ENCODE measurements at regions not wholly inside any gene's neighbourhood (a gene's known extent, or its start where the extent isn't known, plus 50 kb on each side); places are given as distances from the start of the nearest gene placed in this dataset.

DNA sequence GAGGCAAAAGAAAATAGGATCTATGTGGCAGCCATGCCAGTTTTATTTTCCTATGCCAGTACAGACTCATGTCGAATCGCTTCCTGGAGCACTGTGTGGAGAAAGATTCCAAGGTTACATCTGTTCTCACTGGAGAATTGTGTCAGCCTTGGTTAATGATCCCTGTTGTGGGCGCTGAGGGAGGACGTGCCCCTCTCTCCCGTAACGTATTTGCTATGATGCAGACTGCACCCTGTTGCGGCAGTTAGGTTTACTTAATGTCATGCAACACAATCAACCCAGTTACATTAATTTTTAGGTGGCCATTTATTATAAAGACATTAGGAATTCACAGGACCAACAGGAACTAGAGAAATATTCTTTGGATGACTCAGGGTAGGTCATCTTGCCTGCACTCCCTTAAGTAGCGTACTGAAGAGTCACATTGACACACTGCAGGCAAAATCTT, 892.9 kb downstream of the EFNB2 start:
- H3K4me1 ChIP-seq: no peaks in the 10 kb centered on the region
- H3K27ac ChIP-seq: no peak overlapping the region
- no peaks in the 10 kb centered on the region for H3K36me3 ChIP-seq
- 91 to 100% methylated on average over 1 to 4 of the region's 8 CpGs for WGBS, 2 donors (ENCODE audit: low coverage in 1 of 2)
- no peaks in the 10 kb centered on the region for H3K27me3 ChIP-seq
- H3K4me3 ChIP-seq: no peak overlapping the region
- TF ChIP-seq POLR2A (IDR thresholded peaks at IDR 0.05) (no peak), EP300 (IDR thresholded peaks at IDR 0.05) (no peak), POLR2AphosphoS5 (IDR thresholded peaks at IDR 0.05) (no peak)
- TF ChIP-seq, protein P1, sequence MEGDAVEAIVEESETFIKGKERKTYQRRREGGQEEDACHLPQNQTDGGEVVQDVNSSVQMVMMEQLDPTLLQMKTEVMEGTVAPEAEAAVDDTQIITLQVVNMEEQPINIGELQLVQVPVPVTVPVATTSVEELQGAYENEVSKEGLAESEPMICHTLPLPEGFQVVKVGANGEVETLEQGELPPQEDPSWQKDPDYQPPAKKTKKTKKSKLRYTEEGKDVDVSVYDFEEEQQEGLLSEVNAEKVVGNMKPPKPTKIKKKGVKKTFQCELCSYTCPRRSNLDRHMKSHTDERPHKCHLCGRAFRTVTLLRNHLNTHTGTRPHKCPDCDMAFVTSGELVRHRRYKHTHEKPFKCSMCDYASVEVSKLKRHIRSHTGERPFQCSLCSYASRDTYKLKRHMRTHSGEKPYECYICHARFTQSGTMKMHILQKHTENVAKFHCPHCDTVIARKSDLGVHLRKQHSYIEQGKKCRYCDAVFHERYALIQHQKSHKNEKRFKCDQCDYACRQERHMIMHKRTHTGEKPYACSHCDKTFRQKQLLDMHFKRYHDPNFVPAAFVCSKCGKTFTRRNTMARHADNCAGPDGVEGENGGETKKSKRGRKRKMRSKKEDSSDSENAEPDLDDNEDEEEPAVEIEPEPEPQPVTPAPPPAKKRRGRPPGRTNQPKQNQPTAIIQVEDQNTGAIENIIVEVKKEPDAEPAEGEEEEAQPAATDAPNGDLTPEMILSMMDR (IDR thresholded peaks at IDR 0.05): no peak
- H3K9me3 ChIP-seq: no peaks in the 10 kb centered on the region
- ATAC-seq: no peak

DNA sequence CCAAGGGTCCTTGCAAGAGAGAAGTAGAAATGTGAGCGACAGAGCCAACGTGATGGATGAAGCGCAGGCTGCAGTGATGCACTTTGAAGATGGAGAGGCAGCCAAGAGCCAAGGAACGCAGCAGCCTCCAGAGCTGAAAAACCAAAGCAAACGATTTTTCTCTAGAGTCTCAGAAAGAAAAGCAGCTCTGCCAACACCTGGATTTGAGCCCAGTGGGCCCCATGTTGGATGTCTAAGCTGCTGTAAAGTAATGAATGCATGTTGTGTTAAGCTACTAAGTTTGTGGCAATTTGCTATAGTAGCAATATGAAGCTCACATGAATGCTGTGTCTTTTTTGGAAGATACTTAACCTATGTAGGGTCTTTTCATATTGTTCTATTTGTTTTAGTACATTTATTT, 894.3 kb downstream of the EFNB2 start:
- TF ChIP-seq POLR2A (IDR thresholded peaks at IDR 0.05) (no peak), EP300 (IDR thresholded peaks at IDR 0.05) (no peak), POLR2AphosphoS5 (IDR thresholded peaks at IDR 0.05) (no peak)
- TF ChIP-seq, protein P1 (IDR thresholded peaks at IDR 0.05): no peak
- ATAC-seq: no peak
- WGBS, 2 donors (ENCODE audit: low coverage in 1 of 2): 5 to 64% methylated on average over 2 to 5 of the region's 5 CpGs

DNA sequence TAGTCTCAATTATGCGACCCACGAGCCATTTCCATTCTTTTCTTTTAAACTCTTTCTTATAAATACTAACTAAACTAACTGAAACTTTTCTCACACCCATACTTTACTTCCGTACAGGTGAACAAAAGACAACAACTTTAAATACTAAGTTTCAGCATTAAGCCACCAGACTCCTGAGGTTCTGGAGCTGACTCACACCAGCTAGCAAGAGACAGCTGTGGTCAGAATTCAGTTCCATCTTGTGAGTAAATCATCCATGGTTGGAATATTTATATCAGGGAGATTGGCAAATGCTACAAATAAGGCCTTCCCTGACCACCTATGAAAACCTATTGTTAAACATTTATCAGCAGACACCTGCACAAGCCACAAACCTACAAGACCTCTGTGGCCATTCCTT, 897.0 kb downstream of the EFNB2 start:
- WGBS, 2 donors (ENCODE audit: low coverage in 1 of 2): 85 to 94% methylated on average over 3 of the region's 3 CpGs
- no peak for ATAC-seq

More for the DNA sequence above, 894.3 kb downstream of the EFNB2 start:
- Histone ChIP-seq H3K27me3 (no peaks in the 10 kb centered on the region), H3K4me1 (no peaks in the 10 kb centered on the region), H3K9me3 (no peaks in the 10 kb centered on the region), H3K4me3 (no peak overlapping the region), H3K36me3 (no peaks in the 10 kb centered on the region), H3K27ac (no peak overlapping the region)

DNA sequence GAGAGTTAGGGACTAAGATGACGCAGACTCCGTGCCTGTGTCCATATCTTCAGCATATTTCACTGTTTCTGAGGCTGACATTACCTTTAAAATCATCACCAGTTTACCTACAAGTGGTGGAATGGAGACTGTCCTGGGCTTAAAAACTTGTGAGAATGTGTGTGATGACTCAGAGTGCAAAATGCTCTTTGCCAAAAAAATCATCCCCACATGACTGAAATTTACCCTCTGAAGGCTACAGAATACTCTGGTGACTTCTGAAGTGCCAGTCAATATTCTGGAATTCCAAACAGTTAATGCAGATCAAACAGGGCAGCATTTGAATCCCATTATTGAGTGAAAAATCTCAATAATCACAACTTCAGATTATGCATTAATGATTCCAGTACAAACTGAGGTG, 901.4 kb downstream of the EFNB2 start:
- no peaks in the 10 kb centered on the region for H3K27me3 ChIP-seq
- no peaks in the 10 kb centered on the region for H3K9me3 ChIP-seq
- H3K36me3 ChIP-seq: no peaks in the 10 kb centered on the region
- H3K4me3 ChIP-seq: no peak overlapping the region
- WGBS, 2 donors (ENCODE audit: low coverage in 1 of 2): 96 to 100% methylated on average over 2 of the region's 2 CpGs
- no peaks in the 10 kb centered on the region for H3K4me1 ChIP-seq
- ATAC-seq: no peak
- H3K27ac ChIP-seq: no peak overlapping the region
- no peak for TF ChIP-seq POLR2AphosphoS5 (IDR thresholded peaks at IDR 0.05)
- no peak for TF ChIP-seq EP300 (IDR thresholded peaks at IDR 0.05)
- TF ChIP-seq, protein P1 (IDR thresholded peaks at IDR 0.05): no peak
- TF ChIP-seq POLR2A (IDR thresholded peaks at IDR 0.05): no peak

More for the DNA sequence above, 897.0 kb downstream of the EFNB2 start:
- Histone ChIP-seq H3K27me3 (no peaks in the 10 kb centered on the region), H3K4me1 (no peaks in the 10 kb centered on the region), H3K36me3 (no peaks in the 10 kb centered on the region), H3K4me3 (no peak overlapping the region), H3K27ac (no peak overlapping the region), H3K9me3 (no peaks in the 10 kb centered on the region)
- TF ChIP-seq EP300 (IDR thresholded peaks at IDR 0.05): no peak
- TF ChIP-seq POLR2A (IDR thresholded peaks at IDR 0.05): no peak
- TF ChIP-seq POLR2AphosphoS5 (IDR thresholded peaks at IDR 0.05): no peak

DNA sequence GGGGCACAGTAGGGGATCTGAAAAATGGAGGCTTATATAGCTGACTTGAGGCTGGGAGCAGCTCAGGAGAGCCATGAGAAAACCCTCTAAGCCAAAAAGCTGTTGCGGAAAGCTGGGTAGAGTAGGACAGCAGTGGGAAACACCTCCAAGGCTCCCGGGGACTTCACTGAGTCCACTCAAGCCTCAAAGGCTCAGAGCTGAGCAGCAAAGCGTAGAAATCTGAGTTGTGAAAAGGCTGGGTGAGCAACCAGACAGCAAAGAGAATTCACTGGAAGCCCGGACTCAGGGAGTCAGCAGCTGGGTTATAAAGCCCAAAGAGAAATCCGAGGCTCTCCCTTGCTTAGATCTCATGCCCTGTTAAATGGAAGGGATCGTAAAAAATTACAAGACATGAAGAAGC, 905.0 kb downstream of the EFNB2 start:
- no peak for ATAC-seq
- no peak overlapping the region for H3K4me3 ChIP-seq
- no peak overlapping the region for H3K27ac ChIP-seq
- no peaks in the 10 kb centered on the region for H3K4me1 ChIP-seq
- no peaks in the 10 kb centered on the region for H3K27me3 ChIP-seq
- no peaks in the 10 kb centered on the region for H3K36me3 ChIP-seq
- no peak for TF ChIP-seq POLR2AphosphoS5 (IDR thresholded peaks at IDR 0.05)
- TF ChIP-seq POLR2A (IDR thresholded peaks at IDR 0.05): no peak
- TF ChIP-seq, protein P1 (IDR thresholded peaks at IDR 0.05): no peak
- TF ChIP-seq EP300 (IDR thresholded peaks at IDR 0.05): no peak
- H3K9me3 ChIP-seq: no peaks in the 10 kb centered on the region
- WGBS, 2 donors (ENCODE audit: low coverage in 1 of 2): 17 to 88% methylated on average over 1 to 4 of the region's 6 CpGs

Measured in gastroesophageal sphincter (tissue), 4 donors.